ENCODE measurements at regions not wholly inside any gene's neighbourhood (a gene's known extent, or its start where the extent isn't known, plus 50 kb on each side); places are given as distances from the start of the nearest gene placed in this dataset.

- Histone ChIP-seq H3K4me3 (ENCODE audit: severe bottlenecking) (no peak overlapping the region), H3K27ac (ENCODE audit: poor library complexity, severe bottlenecking) (no peak overlapping the region), H3K36me3 (ENCODE audit: low read depth) (no peaks in the 10 kb centered on the region), H3K27me3 (ENCODE audit: insufficient read depth, poor library complexity, severe bottlenecking) (no peaks in the 10 kb centered on the region), H3K4me1 (ENCODE audit: insufficient read depth, poor library complexity, severe bottlenecking) (no peaks in the 10 kb centered on the region), H3K9me3 (ENCODE audit: severe bottlenecking) (no peaks in the 10 kb centered on the region)
- DNase-seq (ENCODE audit: low spot score) (no peak), ATAC-seq (ENCODE audit: low read depth) (no peak)
- no peak for TF ChIP-seq CTCF (IDR thresholded peaks at IDR 0.05; ENCODE audit: poor library complexity, severe bottlenecking)
These were observed 223.6 kb upstream of the JUN start for GRCh38 chr1:59007429-59007819.

GRCh38 chr1:59007820-59008598, 224.2 kb upstream of the JUN start:
- Histone ChIP-seq H3K27ac (ENCODE audit: poor library complexity, severe bottlenecking) (no peak overlapping the region), H3K36me3 (ENCODE audit: low read depth) (no peaks in the 10 kb centered on the region), H3K4me3 (ENCODE audit: severe bottlenecking) (no peak overlapping the region), H3K9me3 (ENCODE audit: severe bottlenecking) (no peaks in the 10 kb centered on the region), H3K27me3 (ENCODE audit: insufficient read depth, poor library complexity, severe bottlenecking) (no peaks in the 10 kb centered on the region), H3K4me1 (ENCODE audit: insufficient read depth, poor library complexity, severe bottlenecking) (no peaks in the 10 kb centered on the region)
- TF ChIP-seq CTCF (IDR thresholded peaks at IDR 0.05; ENCODE audit: poor library complexity, severe bottlenecking): no peak
- ATAC-seq (ENCODE audit: low read depth) (no peak), DNase-seq (ENCODE audit: low spot score) (no peak)

GRCh38 chr1:59008599-59009347, 224.9 kb upstream of the JUN start:
- no peaks in the 10 kb centered on the region for H3K9me3 ChIP-seq (ENCODE audit: severe bottlenecking)
- no peak overlapping the region for H3K27ac ChIP-seq (ENCODE audit: poor library complexity, severe bottlenecking)
- DNase-seq (ENCODE audit: low spot score) (no peak), ATAC-seq (ENCODE audit: low read depth) (no peak)
- TF ChIP-seq CTCF (IDR thresholded peaks at IDR 0.05; ENCODE audit: poor library complexity, severe bottlenecking): no peak
- H3K4me3 ChIP-seq (ENCODE audit: severe bottlenecking): no peak overlapping the region
- H3K36me3 ChIP-seq (ENCODE audit: low read depth): no peaks in the 10 kb centered on the region
- H3K27me3 ChIP-seq (ENCODE audit: insufficient read depth, poor library complexity, severe bottlenecking): no peaks in the 10 kb centered on the region
- peaks cover 7% of the 10 kb centered on the region for H3K4me1 ChIP-seq (ENCODE audit: insufficient read depth, poor library complexity, severe bottlenecking)

GRCh38 chr1:59011663-59012062, 227.8 kb upstream of the JUN start:
- no peak for TF ChIP-seq CTCF (IDR thresholded peaks at IDR 0.05; ENCODE audit: poor library complexity, severe bottlenecking)
- Histone ChIP-seq H3K36me3 (ENCODE audit: low read depth) (no peaks in the 10 kb centered on the region), H3K9me3 (ENCODE audit: severe bottlenecking) (no peaks in the 10 kb centered on the region), H3K4me1 (ENCODE audit: insufficient read depth, poor library complexity, severe bottlenecking) (peaks cover 34% of the 10 kb centered on the region), H3K27me3 (ENCODE audit: insufficient read depth, poor library complexity, severe bottlenecking) (no peaks in the 10 kb centered on the region), H3K27ac (ENCODE audit: poor library complexity, severe bottlenecking) (no peak overlapping the region), H3K4me3 (ENCODE audit: severe bottlenecking) (no peak overlapping the region)
- DNase-seq (ENCODE audit: low spot score): no peak
- no peak for ATAC-seq (ENCODE audit: low read depth)

- no peaks in the 10 kb centered on the region for H3K36me3 ChIP-seq (ENCODE audit: low read depth)
- H3K27ac ChIP-seq (ENCODE audit: poor library complexity, severe bottlenecking): no peak overlapping the region
- peaks cover 39% of the 10 kb centered on the region for H3K4me1 ChIP-seq (ENCODE audit: insufficient read depth, poor library complexity, severe bottlenecking)
- DNase-seq (ENCODE audit: low spot score): no peak
- no peak for ATAC-seq (ENCODE audit: low read depth)
- no peak for TF ChIP-seq CTCF (IDR thresholded peaks at IDR 0.05; ENCODE audit: poor library complexity, severe bottlenecking)
- no peaks in the 10 kb centered on the region for H3K27me3 ChIP-seq (ENCODE audit: insufficient read depth, poor library complexity, severe bottlenecking)
- H3K9me3 ChIP-seq (ENCODE audit: severe bottlenecking): no peaks in the 10 kb centered on the region
- H3K4me3 ChIP-seq (ENCODE audit: severe bottlenecking): no peak overlapping the region
These were observed 228.5 kb upstream of the JUN start for GRCh38 chr1:59012378-59012777.
